ENCODE measurements at regions not wholly inside any gene's neighbourhood (a gene's known extent, or its start where the extent isn't known, plus 50 kb on each side); places are given as distances from the start of the nearest gene placed in this dataset.

DNA sequence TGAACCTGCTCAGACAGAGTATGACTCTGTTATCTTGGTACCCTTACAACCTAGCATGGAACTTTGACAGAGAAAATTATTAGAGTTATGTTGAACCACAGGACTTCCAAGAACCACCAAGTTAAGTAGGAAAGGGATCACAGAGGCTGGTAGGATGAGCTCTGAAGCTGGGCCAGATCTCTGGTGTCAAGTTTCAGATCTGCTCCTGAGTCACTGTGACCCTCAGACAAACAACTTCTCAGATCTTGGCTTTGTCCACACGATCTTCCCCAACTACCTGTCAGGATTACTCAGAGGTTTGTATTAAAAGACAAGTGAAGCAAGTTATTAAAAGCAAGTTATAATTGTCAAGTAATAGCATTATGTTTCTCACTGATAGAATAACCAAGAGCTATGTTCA lies 189.0 kb downstream of the SEC61B start:
- in situ Hi-C loops (cut with HindIII; ENCODE audit: extremely low pct_ligation_motif_present, low pct_unique_long_range_greater_than_20kb) (no loop called here), intact Hi-C loops (cut with micrococcal nuclease; ENCODE audit: unreplicated experiment) (no loop called here)
- DNase-seq (ENCODE audit: low spot score) = no peak
- WGBS (ENCODE audit: low lambda C conversion rate) = 0% methylated on average over 1 of the region's 1 CpG
- peaks cover 1 to 5% of the 10 kb centered on the region in 2 experiments; a peak in 3 of 5 replicates for H3K27me3 ChIP-seq (ENCODE audit: control insufficient read depth in 1 of 2, insufficient read depth in 2 of 2, low read length in 2 of 2)
- H3K27ac ChIP-seq (ENCODE audit: extremely low read length, insufficient read depth, low read length) = no peak overlapping the region
- no TSS peak for BruUV-seq (replicated peaks)
- POLR2A ChIA-PET = no interaction called here
- H3K4me2 ChIP-seq (ENCODE audit: low read depth, low read length) = no peak overlapping the region
- CTCF ChIA-PET (ENCODE audit: low intra/inter-chr PET ratio, low total read pairs) = no interaction called here
- H3K4me3 ChIP-seq (replicated peaks in 1 of 3; ENCODE audit: insufficient read depth in 1 of 3, low read depth in 2 of 3, low read length in 3 of 3) = no peak overlapping the region
- H2AFZ ChIP-seq (ENCODE audit: low read length) = no peak overlapping the region
- no peak for TF ChIP-seq KDM5B (CRISPR knock-in tag; IDR thresholded peaks at IDR 0.05; ENCODE audit: borderline replicate concordance)
- TF ChIP-seq FOXJ3 (CRISPR knock-in tag; IDR thresholded peaks at IDR 0.05; ENCODE audit: borderline replicate concordance) = no peak
- TF ChIP-seq ZNF530 (CRISPR knock-in tag; IDR thresholded peaks at IDR 0.05; ENCODE audit: low read depth) = no peak
- no peak for TF ChIP-seq MEIS2 (CRISPR knock-in tag; IDR thresholded peaks at IDR 0.05)
- no peak for TF ChIP-seq EZH2 (conservative IDR thresholded peaks at IDR 0.05; ENCODE audit: low read depth, low read length)
- TF ChIP-seq, protein P1, sequence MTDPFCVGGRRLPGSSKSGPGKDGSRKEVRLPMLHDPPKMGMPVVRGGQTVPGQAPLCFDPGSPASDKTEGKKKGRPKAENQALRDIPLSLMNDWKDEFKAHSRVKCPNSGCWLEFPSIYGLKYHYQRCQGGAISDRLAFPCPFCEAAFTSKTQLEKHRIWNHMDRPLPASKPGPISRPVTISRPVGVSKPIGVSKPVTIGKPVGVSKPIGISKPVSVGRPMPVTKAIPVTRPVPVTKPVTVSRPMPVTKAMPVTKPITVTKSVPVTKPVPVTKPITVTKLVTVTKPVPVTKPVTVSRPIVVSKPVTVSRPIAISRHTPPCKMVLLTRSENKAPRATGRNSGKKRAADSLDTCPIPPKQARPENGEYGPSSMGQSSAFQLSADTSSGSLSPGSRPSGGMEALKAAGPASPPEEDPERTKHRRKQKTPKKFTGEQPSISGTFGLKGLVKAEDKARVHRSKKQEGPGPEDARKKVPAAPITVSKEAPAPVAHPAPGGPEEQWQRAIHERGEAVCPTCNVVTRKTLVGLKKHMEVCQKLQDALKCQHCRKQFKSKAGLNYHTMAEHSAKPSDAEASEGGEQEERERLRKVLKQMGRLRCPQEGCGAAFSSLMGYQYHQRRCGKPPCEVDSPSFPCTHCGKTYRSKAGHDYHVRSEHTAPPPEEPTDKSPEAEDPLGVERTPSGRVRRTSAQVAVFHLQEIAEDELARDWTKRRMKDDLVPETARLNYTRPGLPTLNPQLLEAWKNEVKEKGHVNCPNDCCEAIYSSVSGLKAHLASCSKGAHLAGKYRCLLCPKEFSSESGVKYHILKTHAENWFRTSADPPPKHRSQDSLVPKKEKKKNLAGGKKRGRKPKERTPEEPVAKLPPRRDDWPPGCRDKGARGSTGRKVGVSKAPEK (CRISPR knock-in tag; IDR thresholded peaks at IDR 0.05; ENCODE audit: borderline replicate concordance) = no peak
- TF ChIP-seq GFI1 (CRISPR knock-in tag; IDR thresholded peaks at IDR 0.05; ENCODE audit: borderline replicate concordance) = no peak
- no peak for TF ChIP-seq SSRP1 (CRISPR knock-in tag; IDR thresholded peaks at IDR 0.05)
- no peak for TF ChIP-seq ZNF484 (CRISPR knock-in tag; IDR thresholded peaks at IDR 0.05; ENCODE audit: borderline replicate concordance, low read depth)
- TF ChIP-seq ZNF101 (CRISPR knock-in tag; IDR thresholded peaks at IDR 0.05; ENCODE audit: borderline replicate concordance, low read depth) = no peak
- no peak for TF ChIP-seq NFYC (CRISPR knock-in tag; IDR thresholded peaks at IDR 0.05)
- H3K9me3 ChIP-seq (ENCODE audit: low read length) = no peaks in the 10 kb centered on the region
- FAIRE-seq = no peak
- no peaks in the 10 kb centered on the region for H3K79me2 ChIP-seq (ENCODE audit: insufficient read depth, low read length)
- no peak for ATAC-seq
- no peaks in the 10 kb centered on the region for H3K36me3 ChIP-seq (replicated peaks in 1 of 2; ENCODE audit: control insufficient read depth in 1 of 2, insufficient read depth in 2 of 2, low read length in 2 of 2)
- H4K20me1 ChIP-seq (ENCODE audit: insufficient read depth, low read length) = no peaks in the 10 kb centered on the region
- H3K4me1 ChIP-seq (ENCODE audit: insufficient read depth, low read length) = no peaks in the 10 kb centered on the region
- no peak overlapping the region for H3K9ac ChIP-seq (ENCODE audit: insufficient read depth, low read depth, low read length)
